Pulmonary artery endothelial cell (primary cell): ENCODE measurements at regions not wholly inside any gene's neighbourhood (a gene's known extent, or its start where the extent isn't known, plus 50 kb on each side); places are given as distances from the start of the nearest gene placed in this dataset.
"Not testable (repeated sequence)": the region's sequence is repeated elsewhere in the genome, so short reads cannot be mapped to it uniquely, and the experiment has no call there.

ENCODE experiments used
- DNase-seq: peaks from one replicate; pipeline ENCODE4 v3.0.0-alpha.2; 2011; ENCODE audit warnings: low read depth, low spot score

DNA sequence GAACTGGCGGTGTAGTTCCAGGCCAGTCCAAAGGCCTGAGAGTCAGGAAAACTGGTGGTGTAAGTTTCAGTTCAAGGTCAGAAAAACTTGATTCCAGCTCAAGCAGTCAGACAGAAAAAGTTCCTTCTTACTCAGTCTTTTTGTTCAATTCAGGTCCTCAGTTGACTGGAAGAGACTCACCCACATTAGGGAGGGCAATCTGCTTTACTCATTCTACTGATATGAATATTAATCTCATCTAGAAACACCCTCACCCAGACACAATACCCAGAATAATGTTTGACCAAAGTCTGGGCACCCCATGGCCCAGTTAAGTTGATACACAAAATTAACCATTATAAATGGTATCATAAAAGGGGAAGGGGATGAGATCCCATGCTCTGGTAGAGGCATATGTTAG, 50.1 kb upstream of the LTA4H start:
- no peak for DNase-seq

GRCh38 chr12:96086190-96086589, 50.8 kb upstream of the LTA4H start:
- not testable (repeated sequence) for DNase-seq

DNA sequence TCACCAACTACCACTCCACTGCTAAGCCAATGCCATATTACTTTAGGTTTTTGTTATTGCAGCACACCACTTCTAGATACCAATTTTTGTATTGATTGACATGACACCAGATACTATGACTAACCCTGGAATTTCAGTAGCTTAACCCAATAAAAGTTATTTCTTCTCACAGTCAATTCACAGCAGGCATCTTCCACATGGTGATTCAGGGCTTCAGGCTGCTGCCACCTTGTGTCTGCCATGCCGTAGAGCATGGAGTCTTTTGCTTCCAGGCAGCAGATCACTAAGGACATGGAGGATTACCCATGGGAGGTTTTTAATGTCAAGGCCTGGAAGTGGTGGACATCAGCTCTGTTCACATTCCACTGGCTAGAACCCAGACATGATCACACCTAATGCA, 56.4 kb upstream of the LTA4H start:
- no peak for DNase-seq

DNA sequence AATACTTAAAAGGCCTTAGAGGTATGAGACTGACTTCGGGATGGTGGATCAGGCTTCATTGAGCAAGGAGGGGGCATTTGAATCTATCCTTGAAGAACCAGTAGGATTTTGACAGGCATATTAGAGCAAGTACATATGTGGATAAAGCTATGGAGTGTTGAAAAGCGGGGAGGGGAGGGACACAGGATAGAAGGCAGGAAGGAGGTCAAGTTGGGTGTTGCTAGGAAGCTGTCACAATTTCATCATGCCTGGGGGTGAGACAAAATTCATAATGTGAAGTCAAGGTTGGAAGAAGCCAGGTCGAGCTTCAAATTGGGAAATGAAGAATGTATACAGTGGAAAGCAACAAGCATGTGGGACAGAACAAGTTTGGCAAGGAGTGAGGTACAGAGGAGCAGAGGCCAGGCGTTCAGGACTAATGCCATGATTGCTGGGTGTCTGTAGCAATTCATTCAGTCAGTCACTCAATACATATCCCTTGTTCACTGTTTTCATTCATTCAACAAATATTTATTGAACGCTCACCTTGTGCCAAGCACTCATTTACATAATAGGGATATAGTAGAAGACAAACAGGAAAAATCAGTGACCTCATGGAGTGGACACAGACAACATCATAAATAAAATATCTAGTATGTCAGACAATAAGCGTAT, 58.3 kb upstream of the LTA4H start:
- no peak for DNase-seq

GRCh38 chr12:96094201-96094600, 58.8 kb upstream of the LTA4H start:
- peak; percentile 84 for DNase-seq

- DNase-seq, result no peak
These were observed 63.2 kb upstream of the LTA4H start for GRCh38 chr12:96098631-96099030.

DNA sequence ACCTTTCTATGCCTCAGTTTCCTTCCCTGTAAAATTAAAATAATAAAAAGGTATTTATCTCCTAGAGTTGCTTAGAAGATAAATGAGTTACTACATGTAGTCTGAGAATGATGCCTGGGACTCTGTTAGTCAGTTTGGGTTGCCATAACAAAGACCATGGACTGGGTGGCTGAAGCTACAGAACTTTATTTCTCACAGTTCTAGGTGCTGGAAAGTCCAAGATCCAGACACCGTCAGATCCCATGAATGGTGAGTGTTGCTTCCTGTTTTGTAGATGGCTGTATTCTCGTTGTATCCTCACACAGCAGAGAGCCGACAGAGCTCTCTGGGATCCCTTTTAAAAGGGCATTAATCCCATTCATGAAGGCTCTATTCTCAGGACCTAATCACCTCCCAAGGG, 64.0 kb upstream of the LTA4H start:
- DNase-seq, result no peak

GRCh38 chr12:96099986-96100385, 64.6 kb upstream of the LTA4H start:
- no peak for DNase-seq

GRCh38 chr12:96101806-96102205, 66.4 kb upstream of the LTA4H start:
- DNase-seq, result no peak

GRCh38 chr12:96103067-96103644, 67.8 kb upstream of the LTA4H start:
- peak; percentile 71 for DNase-seq

GRCh38 chr12:96104566-96104965, 69.2 kb upstream of the LTA4H start:
- no peak for DNase-seq

DNA sequence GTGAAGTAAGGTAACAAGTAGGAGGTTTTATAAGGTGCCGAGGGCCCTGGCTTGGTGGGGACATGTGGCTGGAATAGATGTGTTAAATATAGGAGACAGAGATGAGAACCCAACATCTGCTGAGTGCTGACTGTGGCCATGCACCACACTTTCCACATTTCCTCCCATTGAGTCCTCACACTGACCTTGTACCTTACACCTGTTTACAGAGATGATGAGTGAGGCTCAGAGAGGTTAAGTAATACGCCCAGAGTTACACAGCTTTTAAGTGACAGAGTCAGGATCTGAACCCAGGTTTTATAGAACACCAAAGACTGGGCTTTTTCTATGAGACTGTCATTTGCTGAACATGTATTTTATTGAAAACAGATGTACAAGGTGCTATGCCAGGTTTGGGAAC, 70.8 kb upstream of the LTA4H start:
- DNase-seq, result no peak

DNA sequence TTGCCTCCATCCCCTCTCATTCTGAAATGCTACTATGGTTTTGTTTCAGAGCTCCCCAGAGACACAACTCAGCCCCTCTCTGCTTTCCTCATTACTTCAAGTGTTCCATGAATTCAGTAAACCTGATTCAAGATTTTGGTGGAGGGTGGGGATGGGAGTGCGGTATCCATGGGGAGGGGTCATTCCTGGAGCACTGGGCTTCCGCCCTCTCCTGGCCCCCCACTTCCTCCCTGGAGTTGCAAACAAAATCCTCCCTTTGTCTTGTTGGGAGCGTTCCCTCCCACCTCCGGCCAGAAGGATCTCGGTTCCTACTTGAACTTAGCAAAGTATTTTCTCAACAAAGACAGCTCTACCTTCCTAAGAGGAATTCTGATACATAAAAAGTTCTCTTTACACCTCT, 71.8 kb upstream of the LTA4H start:
- DNase-seq, result no peak

- peak; percentile 66 for DNase-seq
These were observed 72.9 kb upstream of the LTA4H start for GRCh38 chr12:96108321-96108720.

- not testable (repeated sequence) for DNase-seq
These were observed 73.6 kb upstream of the LTA4H start for GRCh38 chr12:96108941-96109340.

- DNase-seq, result no peak
These were observed 77.3 kb upstream of the LTA4H start for GRCh38 chr12:96112733-96113132.

- no peak for DNase-seq
These were observed 76.7 kb upstream of the ELK3 start for GRCh38 chr12:96117460-96117859.

- no peak for DNase-seq
These were observed 73.6 kb upstream of the ELK3 start for GRCh38 chr12:96120359-96121100.

DNA sequence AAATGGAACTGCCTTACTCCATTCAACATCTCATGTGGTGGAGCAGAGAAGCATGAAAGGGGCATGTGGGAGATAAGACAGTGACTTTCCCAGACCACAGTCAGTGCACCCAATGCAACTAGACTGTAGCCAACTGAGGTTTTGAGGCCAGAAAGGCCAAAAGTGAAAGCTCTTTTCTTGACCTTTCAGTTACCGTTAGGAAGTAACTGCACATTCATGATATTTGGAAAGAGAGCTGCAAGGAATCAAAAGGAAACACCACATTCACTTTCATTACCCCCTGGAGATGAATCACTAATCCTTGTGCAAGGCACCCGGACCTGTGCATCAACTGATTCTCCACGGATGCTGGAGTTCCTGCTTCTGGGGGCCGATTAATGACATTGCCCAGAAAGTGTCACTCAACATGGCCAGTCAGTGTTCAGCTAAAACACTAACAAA, 72.9 kb upstream of the ELK3 start:
- DNase-seq, result no peak

DNA sequence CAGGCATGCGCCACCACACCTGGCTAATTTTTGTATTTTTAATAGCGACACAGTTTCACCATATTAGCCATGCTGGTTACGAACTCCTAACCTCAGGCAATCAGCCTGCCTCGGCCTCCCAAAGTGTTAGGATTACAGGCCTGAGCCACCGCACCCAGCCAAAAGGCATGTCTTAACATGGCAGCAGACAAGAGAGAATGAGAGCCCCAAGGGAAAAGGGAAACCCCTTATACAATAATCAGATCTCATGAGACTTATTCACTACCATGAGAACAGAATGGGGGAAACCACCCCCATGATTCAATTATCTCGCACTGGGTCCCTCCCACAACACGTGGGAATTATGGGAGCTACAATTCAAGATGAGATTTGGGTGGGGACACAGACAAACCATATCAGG, 65.9 kb upstream of the ELK3 start:
- not testable (repeated sequence) for DNase-seq

GRCh38 chr12:96130396-96131059, 63.6 kb upstream of the ELK3 start:
- DNase-seq, result no peak

- DNase-seq, result no peak
These were observed 62.9 kb upstream of the ELK3 start for GRCh38 chr12:96131230-96131788.
